ENCODE measurements at regions not wholly inside any gene's neighbourhood (a gene's known extent, or its start where the extent isn't known, plus 50 kb on each side); places are given as distances from the start of the nearest gene placed in this dataset.

GRCh38 chr12:27162229-27162537 is 79.8 kb upstream of the C12orf71 start:
- TF ChIP-seq POLR2A (IDR thresholded peaks at IDR 0.05; ENCODE audit: low read length), result no peak
- no peak for TF ChIP-seq GATA1 (IDR thresholded peaks at IDR 0.05; ENCODE audit: low read depth, low read length)
